SIG-M5 (cell line): ENCODE measurements at regions not wholly inside any gene's neighbourhood (a gene's known extent, or its start where the extent isn't known, plus 50 kb on each side); places are given as distances from the start of the nearest gene placed in this dataset.
"Not testable (repeated sequence)": the region's sequence is repeated elsewhere in the genome, so short reads cannot be mapped to it uniquely, and the experiment has no call there.

ENCODE experiments used
- DNase-seq: peaks from one replicate; lab custom pipeline; 2025; lab: John Stamatoyannopoulos, UW

GRCh38 chr9:129545876-129546275 lies 75.0 kb downstream of the C9orf50 start:
- not testable (repeated sequence) for DNase-seq

GRCh38 chr9:129544761-129545160 lies 76.1 kb downstream of the C9orf50 start:
- no peak for DNase-seq

- DNase-seq = no peak
Observed at GRCh38 chr9:129542741-129543140, 78.2 kb downstream of the C9orf50 start.

DNA sequence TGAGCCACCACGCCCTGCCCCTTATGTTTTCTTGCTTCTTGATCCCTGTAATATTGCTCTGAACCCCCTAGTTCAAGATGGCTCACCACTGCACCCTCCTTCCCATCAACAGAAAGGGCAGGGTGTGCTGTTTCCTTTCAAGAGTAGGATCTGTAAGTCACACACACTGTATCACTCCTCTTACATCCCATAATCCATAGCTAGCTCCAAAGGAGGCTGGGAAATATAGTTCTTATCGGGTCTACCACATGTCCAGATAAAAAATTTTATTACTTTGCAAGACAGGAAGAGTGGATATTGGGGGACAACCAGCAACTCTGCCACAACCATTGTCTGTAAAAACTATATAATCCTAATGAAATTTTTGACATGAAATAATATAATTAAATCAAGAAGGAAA lies 79.6 kb downstream of the C9orf50 start:
- DNase-seq = no peak

DNA sequence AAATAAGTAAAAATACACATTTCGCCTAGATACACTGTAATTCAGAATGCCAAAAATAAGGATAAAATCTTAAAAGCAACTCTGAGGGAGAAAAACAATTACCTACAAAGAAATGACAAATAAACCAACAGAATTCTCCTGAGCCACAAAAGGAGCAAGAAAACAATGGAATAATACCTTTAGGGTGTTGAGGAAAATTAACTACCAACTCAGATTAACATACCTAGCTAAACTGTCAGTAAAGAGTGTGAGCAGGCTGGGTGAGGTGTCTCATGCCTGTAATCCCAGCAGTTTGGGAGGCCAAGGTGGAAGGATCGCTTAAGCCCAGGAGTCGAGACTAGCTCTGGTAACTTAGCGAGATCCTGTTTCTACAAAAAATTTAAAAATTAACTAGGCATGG lies 81.5 kb downstream of the C9orf50 start:
- DNase-seq = no peak

DNA sequence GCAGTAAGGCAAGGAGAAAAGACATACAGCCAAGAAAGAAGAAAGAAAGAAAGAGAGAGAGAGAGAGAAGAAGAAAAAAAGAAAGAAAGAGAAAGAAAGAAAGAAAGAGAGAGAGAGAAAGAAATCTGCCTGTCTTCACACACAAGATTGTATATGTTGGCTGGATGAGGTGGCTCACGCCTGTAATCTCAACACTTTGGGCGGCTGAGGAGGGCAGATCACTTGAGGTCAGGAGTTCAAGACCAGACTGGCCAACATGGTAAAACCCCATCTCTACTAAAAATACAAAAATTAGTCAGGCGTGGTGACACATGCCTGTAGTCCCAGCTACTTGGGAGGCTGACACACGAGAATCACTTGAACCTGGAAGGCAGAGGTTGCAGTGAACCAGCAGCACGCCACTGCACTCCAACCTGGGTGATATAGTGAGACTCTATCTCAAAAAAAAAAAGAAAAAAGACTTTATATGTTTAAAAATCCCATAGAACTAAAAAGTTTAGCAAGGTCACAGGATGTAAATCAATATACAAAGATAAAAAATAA lies 89.0 kb downstream of the C9orf50 start:
- DNase-seq = not testable (repeated sequence)

- DNase-seq = not testable (repeated sequence)
Observed at GRCh38 chr9:129527955-129528354, 92.9 kb downstream of the C9orf50 start.

DNA sequence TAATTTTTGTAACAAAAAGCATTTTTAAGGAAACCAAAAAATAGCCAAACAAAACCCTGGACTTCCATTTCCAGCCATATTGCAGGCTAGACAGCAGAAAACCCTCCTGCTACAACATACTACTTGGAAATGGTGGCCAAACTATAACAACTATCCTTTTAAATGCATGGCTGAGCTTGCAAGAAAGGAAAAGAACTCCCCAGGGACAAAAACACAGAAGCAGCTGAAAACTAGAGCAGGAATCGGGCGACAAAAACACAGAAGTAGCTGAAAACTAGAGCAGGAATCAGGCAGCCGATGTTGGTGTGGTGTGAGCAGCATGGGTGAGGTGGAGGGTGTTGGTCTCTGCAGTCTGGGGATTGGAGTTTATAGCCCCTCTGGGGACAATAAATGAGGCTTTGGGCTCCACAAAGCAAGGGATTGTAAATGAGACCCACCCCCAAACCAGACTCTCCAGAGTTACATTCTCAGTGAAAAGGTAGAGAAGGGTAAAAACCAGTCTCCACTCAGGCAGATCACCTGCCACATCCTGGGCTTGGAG lies 95.2 kb downstream of the C9orf50 start:
- no peak for DNase-seq

- no peak for DNase-seq
Observed at GRCh38 chr9:129524582-129525270, 96.2 kb downstream of the C9orf50 start.

GRCh38 chr9:129523943-129524581 lies 96.8 kb downstream of the C9orf50 start:
- DNase-seq = no peak

GRCh38 chr9:129522351-129522750 lies 98.5 kb downstream of the C9orf50 start:
- DNase-seq = no peak

DNA sequence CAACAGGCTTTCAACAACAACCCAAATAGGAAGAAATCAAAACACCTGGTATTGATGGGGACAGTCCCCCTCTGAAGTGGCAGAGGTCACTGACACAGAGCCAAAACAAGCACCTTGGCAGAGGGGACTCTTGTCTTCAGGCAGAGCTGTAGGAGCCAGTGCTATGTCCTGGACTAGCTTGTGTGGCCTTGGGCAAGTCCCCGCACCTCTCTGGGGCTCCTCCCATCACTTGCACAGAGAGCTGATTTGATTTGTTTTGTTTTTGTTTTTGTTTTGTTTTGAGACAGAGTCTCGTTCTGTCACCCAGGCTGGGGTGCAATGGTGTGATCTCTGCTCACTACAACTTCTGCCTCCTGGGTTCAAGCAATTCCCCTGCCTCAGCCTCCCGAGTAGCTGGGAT lies 100.8 kb downstream of the C9orf50 start:
- no peak for DNase-seq

DNA sequence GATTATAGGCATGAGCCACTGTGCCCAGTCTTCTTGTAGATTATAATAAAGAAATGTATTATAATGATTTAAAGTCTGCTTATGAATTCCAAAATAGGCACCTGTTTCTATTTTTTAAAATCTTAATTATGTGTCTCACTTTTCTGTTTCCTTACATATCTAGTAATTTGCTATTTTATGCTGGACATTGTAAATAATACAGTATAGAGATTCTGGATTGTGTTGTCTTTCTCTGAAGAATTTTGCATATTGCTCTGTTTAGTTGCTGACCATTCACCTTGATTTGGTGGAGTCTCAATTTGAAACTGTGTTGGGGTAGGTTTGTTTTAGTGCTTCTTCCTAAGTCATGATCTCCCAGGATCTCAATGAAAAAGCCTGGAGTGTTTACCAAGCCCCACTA lies 102.8 kb downstream of the C9orf50 start:
- DNase-seq = no peak

DNA sequence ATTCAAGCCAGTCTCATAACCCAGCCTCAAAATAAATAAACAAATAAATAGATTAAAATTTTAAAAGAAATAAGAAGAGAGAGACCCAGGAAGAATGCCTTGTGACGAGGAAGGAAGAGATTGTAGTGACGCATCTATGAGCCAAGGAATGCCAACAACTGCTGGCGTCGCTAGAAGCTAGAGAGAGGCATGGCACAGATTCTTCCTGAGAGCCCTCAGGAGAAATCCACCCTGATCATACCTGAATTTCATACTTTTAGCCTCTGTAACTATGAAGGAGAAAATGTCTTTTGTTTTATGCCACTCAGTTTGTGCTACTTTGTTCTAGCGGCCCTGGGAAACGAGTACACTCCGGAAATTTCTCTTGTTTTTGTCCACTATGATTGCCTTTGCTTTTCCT lies 103.9 kb downstream of the C9orf50 start:
- no peak for DNase-seq

DNA sequence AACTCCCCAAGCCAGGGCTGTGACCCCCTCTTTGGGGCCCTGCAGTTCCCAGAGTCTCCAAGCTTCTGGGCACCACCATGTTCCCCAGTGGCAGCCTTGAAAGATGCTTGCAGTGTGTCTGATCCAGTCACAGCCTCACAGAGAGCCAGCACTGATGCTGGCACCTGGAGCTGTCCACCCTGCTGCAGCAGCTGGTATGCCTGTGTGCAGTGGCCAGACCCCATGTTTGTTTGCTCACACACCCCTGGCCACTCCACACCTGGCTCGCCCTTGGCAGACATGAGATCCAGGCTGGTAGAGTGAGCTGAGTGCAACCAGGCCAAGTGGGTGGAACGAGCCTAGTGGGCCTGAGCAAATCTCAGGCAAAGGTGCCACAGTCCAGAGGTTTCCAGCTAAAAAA lies 106.0 kb downstream of the C9orf50 start:
- no peak for DNase-seq

- no peak for DNase-seq
Observed at GRCh38 chr9:129514497-129514867, 106.4 kb downstream of the C9orf50 start.

DNA sequence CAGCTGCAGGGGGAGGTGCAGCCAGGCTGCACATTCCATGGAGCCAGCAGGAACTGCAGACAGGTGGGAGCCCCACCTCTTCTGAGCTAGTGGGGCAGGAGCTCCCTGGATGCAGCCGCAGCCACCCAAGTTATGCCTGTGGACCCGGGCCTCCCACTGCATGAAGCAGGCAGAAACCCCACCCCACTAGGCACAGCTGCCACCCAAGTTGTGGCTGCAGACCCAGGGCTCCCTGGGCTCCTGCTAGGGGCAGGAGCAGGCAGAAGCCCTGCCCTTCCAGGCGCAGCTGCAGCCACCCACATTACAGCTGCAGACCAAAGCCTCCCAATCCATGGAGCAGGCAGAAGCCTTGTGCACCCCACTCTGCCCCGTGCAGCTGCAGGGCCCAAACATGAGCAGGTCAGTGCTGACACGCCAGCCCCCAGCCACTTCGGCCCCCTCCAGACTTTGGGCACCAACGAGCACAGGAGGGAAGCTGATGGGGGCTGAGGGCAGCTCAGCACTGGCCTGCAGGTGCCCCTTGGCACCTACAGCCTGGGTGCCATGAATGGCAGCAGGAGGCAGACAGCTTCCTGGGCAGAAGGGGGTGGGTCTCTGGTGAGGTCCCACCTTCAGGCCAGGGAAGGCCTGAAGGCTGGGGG lies 106.9 kb downstream of the C9orf50 start:
- DNase-seq = no peak

- no peak for DNase-seq
Observed at GRCh38 chr9:129513282-129513681, 107.6 kb downstream of the C9orf50 start.

- no peak for DNase-seq
Observed at GRCh38 chr9:129511285-129511900, 109.5 kb downstream of the C9orf50 start.

DNA sequence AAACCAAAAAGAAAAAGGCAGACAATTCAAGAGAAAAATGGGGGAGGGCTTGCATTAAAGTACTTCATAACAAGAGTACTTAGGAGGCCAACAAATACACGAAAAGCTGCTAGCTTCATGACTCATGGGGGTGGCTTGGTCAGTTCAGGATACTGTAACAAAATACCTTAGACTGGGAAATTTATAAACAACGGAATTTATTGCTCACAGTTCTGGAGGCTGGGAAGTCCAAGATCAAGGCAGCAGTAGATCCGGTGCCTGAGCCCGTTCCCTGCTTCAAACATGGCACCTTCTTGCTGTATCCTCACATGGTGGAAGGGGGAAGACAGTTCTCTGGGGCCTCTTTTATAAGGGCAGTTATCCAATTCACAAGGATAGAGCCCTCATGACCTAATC lies 111.4 kb downstream of the C9orf50 start:
- DNase-seq = no peak

- DNase-seq = no peak
Observed at GRCh38 chr9:129507805-129508204, 113.1 kb downstream of the C9orf50 start.

GRCh38 chr9:129506892-129507291 lies 114.0 kb downstream of the C9orf50 start:
- no peak for DNase-seq
